Calu3 (cell line): ENCODE measurements at regions not wholly inside any gene's neighbourhood (a gene's known extent, or its start where the extent isn't known, plus 50 kb on each side); places are given as distances from the start of the nearest gene placed in this dataset.

ENCODE experiments used
- BruUV-seq: library from RNA; stranded (reverse); fragments of 400-500 nt; replicated peaks from 2 replicates; lab custom pipeline; 2021; lab: Mats Ljungman, UMichigan
- CTCF ChIA-PET: fragments of 300-600 bp; sonication (Branson Sonifier 250); formaldehyde crosslinking; loops from one replicate; lab custom pipeline; 2022; ENCODE audit warnings: antibody characterized with exemption; lab: Charles Lee
- DNase-seq: peaks from one replicate; pipeline ENCODE4 v3.0.0; 2022
- H3K27ac Mint-ChIP-seq: one replicate; pipeline ENCODE4 v1.8.0; 2022; ENCODE audit warnings: mixed read lengths; ENCODE audit not compliant: unreplicated experiment
- H3K27me3 Mint-ChIP-seq: one replicate; pipeline ENCODE4 v1.8.0; 2022; ENCODE audit warnings: mixed read lengths; ENCODE audit not compliant: unreplicated experiment
- H3K36me3 Mint-ChIP-seq: one replicate; pipeline ENCODE4 v1.8.0; 2022; ENCODE audit warnings: mild to moderate bottlenecking, moderate library complexity, mixed read lengths; ENCODE audit not compliant: insufficient read depth, unreplicated experiment
- H3K4me1 Mint-ChIP-seq: one replicate; pipeline ENCODE4 v1.8.0; 2022; ENCODE audit warnings: mild to moderate bottlenecking, low read depth, mixed read lengths; ENCODE audit not compliant: unreplicated experiment
- H3K4me3 Mint-ChIP-seq: one replicate; pipeline ENCODE4 v1.8.0; 2022; ENCODE audit warnings: mild to moderate bottlenecking, low read depth, moderate library complexity, mixed read lengths; ENCODE audit not compliant: unreplicated experiment
- H3K9me3 Mint-ChIP-seq: one replicate; pipeline ENCODE4 v1.8.0; 2022; ENCODE audit warnings: low read depth, mixed read lengths; ENCODE audit not compliant: unreplicated experiment
- CTCF ChIP-seq: fragments of 200-600 bp; IDR thresholded peaks from one replicate; pipeline ENCODE4 v1.8.0; 2022; ENCODE audit warnings: antibody characterized with exemption; ENCODE audit not compliant: unreplicated experiment
- intact Hi-C: fragments of 100-400 bp; cut with micrococcal nuclease; formaldehyde crosslinking; loops from one replicate; pipeline ENCODE4 v1.10.0; 2022; ENCODE audit not compliant: unreplicated experiment

GRCh38 chr13:87274209-87274819 lies 396.9 kb upstream of the SLITRK5 start:
- no peak for TF ChIP-seq CTCF
- intact Hi-C loops, result loop anchor here (2.0 to 10.0 kb wide), 2 partner anchors 404 to 1300 kb away; no protein-coding TSS in a partner anchor
- no peak overlapping the region for H3K27ac Mint-ChIP-seq
- H3K4me3 Mint-ChIP-seq, result no peak overlapping the region
- no TSS peak for BruUV-seq
- H3K27me3 Mint-ChIP-seq, result no peaks in the 10 kb centered on the region
- H3K36me3 Mint-ChIP-seq, result no peaks in the 10 kb centered on the region
- CTCF ChIA-PET, result interaction anchor here (0.6 kb wide), 1 partner anchor 353 kb away, joined by 3 read pairs; no protein-coding TSS in a partner anchor
- no peaks in the 10 kb centered on the region for H3K9me3 Mint-ChIP-seq
- DNase-seq, result peak; percentile 11
- H3K4me1 Mint-ChIP-seq, result no peaks in the 10 kb centered on the region

- intact Hi-C loops, result no loop called here
- no peaks in the 10 kb centered on the region for H3K36me3 Mint-ChIP-seq
- no peaks in the 10 kb centered on the region for H3K4me1 Mint-ChIP-seq
- H3K27me3 Mint-ChIP-seq, result no peaks in the 10 kb centered on the region
- CTCF ChIA-PET, result no interaction called here
- no peak for DNase-seq
- BruUV-seq, result no TSS peak
- H3K27ac Mint-ChIP-seq, result no peak overlapping the region
- no peaks in the 10 kb centered on the region for H3K9me3 Mint-ChIP-seq
- no peak overlapping the region for H3K4me3 Mint-ChIP-seq
- TF ChIP-seq CTCF, result no peak
Observed at GRCh38 chr13:87280139-87280538, 391.0 kb upstream of the SLITRK5 start.

- intact Hi-C loops, result no loop called here
- TF ChIP-seq CTCF, result no peak
- no TSS peak for BruUV-seq
- DNase-seq, result no peak
- Mint-ChIP-seq H3K4me3 (no peak overlapping the region), H3K27ac (no peak overlapping the region), H3K4me1 (no peaks in the 10 kb centered on the region), H3K9me3 (no peaks in the 10 kb centered on the region), H3K27me3 (no peaks in the 10 kb centered on the region), H3K36me3 (no peaks in the 10 kb centered on the region)
- CTCF ChIA-PET, result no interaction called here
Observed at GRCh38 chr13:87287721-87288120, 383.4 kb upstream of the SLITRK5 start.

- no TSS peak for BruUV-seq
- no peak for TF ChIP-seq CTCF
- H3K4me1 Mint-ChIP-seq, result no peaks in the 10 kb centered on the region
- CTCF ChIA-PET, result no interaction called here
- H3K27me3 Mint-ChIP-seq, result no peaks in the 10 kb centered on the region
- no peak for DNase-seq
- no peaks in the 10 kb centered on the region for H3K36me3 Mint-ChIP-seq
- H3K4me3 Mint-ChIP-seq, result no peak overlapping the region
- no peak overlapping the region for H3K27ac Mint-ChIP-seq
- intact Hi-C loops, result no loop called here
- H3K9me3 Mint-ChIP-seq, result peaks cover 2% of the 10 kb centered on the region
Observed at GRCh38 chr13:87295636-87296035, 375.5 kb upstream of the SLITRK5 start.
